AG09319 (cell line): ENCODE measurements at regions not wholly inside any gene's neighbourhood (a gene's known extent, or its start where the extent isn't known, plus 50 kb on each side); places are given as distances from the start of the nearest gene placed in this dataset.

Experiments
- DNase-seq: peaks from one replicate; pipeline ENCODE4 v3.0.0-alpha.2; 2010; ENCODE audit warnings: low read depth; ENCODE audit errors: extremely low read depth
- CTCF ChIP-seq: IDR thresholded peaks from 2 replicates; pipeline ENCODE4 v1.5.1; 2011; ENCODE audit warnings: low read depth, mild to moderate bottlenecking, inconsistent platforms, low read length, moderate library complexity

- no peak for DNase-seq
- TF ChIP-seq CTCF = no peak
Measured at GRCh38 chr1:243996223-243996622, 54.9 kb upstream of the ZBTB18 start.

DNA sequence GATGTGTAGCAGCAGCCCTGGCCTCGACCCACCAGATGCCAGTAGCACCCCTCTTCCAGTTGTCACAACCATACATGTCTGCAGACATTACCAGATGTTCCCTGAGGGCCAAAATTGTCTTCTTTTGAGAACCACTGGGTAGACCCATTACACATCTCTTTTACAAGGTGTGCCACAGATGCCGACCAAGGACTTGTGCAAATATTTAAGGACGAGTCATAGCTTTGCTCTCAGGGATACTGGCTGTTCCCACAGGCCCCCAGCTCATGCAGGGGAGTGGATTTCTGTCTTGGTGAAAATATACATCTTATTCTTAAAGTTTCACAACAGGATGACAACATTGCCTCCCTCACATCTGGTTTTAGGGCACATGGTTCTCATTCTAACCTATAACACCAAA is 59.4 kb upstream of the ZBTB18 start:
- DNase-seq = no peak
- no peak for TF ChIP-seq CTCF

DNA sequence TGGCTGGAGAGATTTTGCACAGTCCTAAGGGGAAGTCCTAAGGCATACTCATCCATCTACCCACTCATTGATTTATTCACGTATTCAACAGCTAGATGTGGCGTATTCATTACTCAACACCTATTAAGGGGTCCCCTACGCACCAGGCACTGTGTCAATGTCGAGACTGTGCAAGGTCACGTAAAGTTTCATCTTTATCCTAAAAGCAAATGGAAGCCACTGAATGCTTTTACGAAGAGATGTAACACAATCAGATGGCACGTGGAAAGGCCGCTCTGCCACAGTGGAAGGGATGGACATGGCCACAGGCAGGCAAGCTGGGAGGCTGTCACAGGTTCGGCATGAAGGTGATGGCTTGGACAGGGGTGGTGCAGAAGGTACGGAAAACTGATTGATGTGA is 66.3 kb upstream of the ZBTB18 start:
- no peak for TF ChIP-seq CTCF

GRCh38 chr1:243982447-243983018 is 68.5 kb upstream of the ZBTB18 start:
- no peak for DNase-seq

More for the DNA sequence above, 66.3 kb upstream of the ZBTB18 start:
- DNase-seq = no peak

GRCh38 chr1:243980471-243980870 is 70.6 kb upstream of the ZBTB18 start:
- no peak for TF ChIP-seq CTCF
- no peak for DNase-seq

More at GRCh38 chr1:243982447-243983018, 68.5 kb upstream of the ZBTB18 start:
- TF ChIP-seq CTCF = no peak; the same call in 1 of the 2 replicates

- TF ChIP-seq CTCF = no peak
- DNase-seq = no peak
Measured at GRCh38 chr1:243980071-243980470, 71.0 kb upstream of the ZBTB18 start.

- TF ChIP-seq CTCF = no peak
- no peak for DNase-seq
Measured at GRCh38 chr1:243979396-243979795, 71.7 kb upstream of the ZBTB18 start.
